ENCODE measurements at regions not wholly inside any gene's neighbourhood (a gene's known extent, or its start where the extent isn't known, plus 50 kb on each side); places are given as distances from the start of the nearest gene placed in this dataset.

DNA sequence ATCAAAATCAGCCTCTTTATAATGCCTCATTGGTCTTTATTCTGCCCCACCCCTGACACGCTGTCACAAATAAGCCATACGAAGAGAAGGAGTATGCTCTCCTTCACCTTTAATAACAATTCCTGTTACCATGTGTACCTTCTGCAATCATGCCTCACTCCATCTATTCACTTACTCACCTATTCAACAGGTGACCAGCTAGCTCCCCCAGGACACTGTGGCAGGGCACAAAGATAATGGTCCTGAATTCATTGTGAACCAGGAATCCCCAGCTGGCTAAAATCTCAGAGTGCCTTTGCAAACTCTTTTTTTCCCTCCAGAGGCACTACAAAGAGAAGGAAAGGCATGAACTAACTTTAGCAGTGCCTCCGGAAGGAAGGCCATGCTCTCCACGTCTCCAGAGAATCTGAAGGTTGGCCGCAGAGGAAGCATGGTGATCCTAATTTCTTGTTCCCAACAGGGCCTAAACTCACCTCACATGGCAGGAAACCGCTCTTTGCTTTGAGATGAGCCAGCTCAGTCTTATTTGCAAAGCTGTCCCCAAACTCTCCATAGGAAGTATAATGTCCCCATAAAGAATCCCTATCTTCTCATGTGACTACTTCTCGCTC, 590.3 kb downstream of the BUD13 start:
- TF ChIP-seq CTCF (IDR thresholded peaks at IDR 0.05; ENCODE audit: low read depth, low read length) (no peak), EZH2phosphoT487 (IDR thresholded peaks at IDR 0.05; ENCODE audit: low read depth) (no peak)

Data from OCI-LY3 (cell line).